ENCODE measurements at regions not wholly inside any gene's neighbourhood (a gene's known extent, or its start where the extent isn't known, plus 50 kb on each side); places are given as distances from the start of the nearest gene placed in this dataset.

- H3K4ac ChIP-seq (replicated peaks; ENCODE audit: insufficient read length, low read depth, low read length), result no peak overlapping the region
- CTCF ChIA-PET (ENCODE audit: partially characterized antibody), result no interaction called here
- no peaks in the 10 kb centered on the region; a peak in 1 of 4 replicates for H3K79me2 ChIP-seq (ENCODE audit: control insufficient read depth in 1 of 2, insufficient read depth in 2 of 2, low read length in 2 of 2)
- H4K5ac ChIP-seq (ENCODE audit: insufficient read length, low read depth, low read length), result no peak overlapping the region
- H3K27ac ChIP-seq (ENCODE audit: low read depth, low read length), result no peak overlapping the region
- no peak overlapping the region for H2BK15ac ChIP-seq (ENCODE audit: low read length)
- H3K4me2 ChIP-seq (ENCODE audit: insufficient read depth in 1 of 2, low read depth in 2 of 2, low read length in 2 of 2), result no peak overlapping the region
- no peak for FAIRE-seq
- H3K27me3 ChIP-seq (replicated peaks in 1 of 4; ENCODE audit: control insufficient read depth in 3 of 4, extremely low read depth in 1 of 4, insufficient read depth in 3 of 4, low read length in 3 of 4), result no peaks in the 10 kb centered on the region
- no peak overlapping the region; the same call in 1 of the 2 replicates for H2BK12ac ChIP-seq (ENCODE audit: low read depth, low read length)
- no peak overlapping the region for H3K23ac ChIP-seq (ENCODE audit: insufficient read length)
- H4K91ac ChIP-seq (replicated peaks; ENCODE audit: insufficient read length, low read length), result no peak overlapping the region
- no peak overlapping the region for H2BK20ac ChIP-seq (ENCODE audit: low read length)
- 87% methylated on average over 8 of the region's 8 CpGs; no CpG with 5 or more reads in 1 of the 2 experiments for whole genome bisulfite sequencing, 2 experiments (ENCODE audit: extremely low coverage in 1 of 2, insufficient coverage in 1 of 2, insufficient read length in 1 of 2, insufficient replicate concordance in 2 of 2, low coverage in 1 of 2, low lambda C conversion rate in 2 of 2, missing lambda C conversion rate in 1 of 2)
- no peaks in the 10 kb centered on the region for H3K36me3 ChIP-seq (ENCODE audit: control insufficient read depth in 2 of 4, insufficient read depth in 4 of 4, low read length in 3 of 4)
- no peak overlapping the region for H3K14ac ChIP-seq (ENCODE audit: insufficient read length)
- H2BK5ac ChIP-seq (ENCODE audit: low read depth, low read length), result no peak overlapping the region
- no peak overlapping the region for H3K18ac ChIP-seq (ENCODE audit: extremely low read depth, low read length)
- no peak overlapping the region for H2AFZ ChIP-seq (ENCODE audit: low read length)
- no peaks in the 10 kb centered on the region for H4K20me1 ChIP-seq (replicated peaks in 1 of 2; ENCODE audit: control insufficient read depth in 1 of 2, insufficient read depth in 2 of 2, low read length in 2 of 2)
- no peak for DNase-seq (ENCODE audit: low read depth in 1 of 2, low spot score in 2 of 2)
- H3K56ac ChIP-seq (replicated peaks; ENCODE audit: insufficient read length, low read depth, low read length), result no peak overlapping the region
- H3K79me1 ChIP-seq (ENCODE audit: low read depth, low read length), result no peaks in the 10 kb centered on the region
- no peaks in the 10 kb centered on the region for H3K23me2 ChIP-seq (ENCODE audit: low read depth, low read length)
- H2BK120ac ChIP-seq (replicated peaks; ENCODE audit: low read depth, low read length), result no peak overlapping the region
- no peak overlapping the region for H2AK5ac ChIP-seq (ENCODE audit: low read depth, low read length)
- no peak overlapping the region for H3K4me3 ChIP-seq (ENCODE audit: extremely low read depth in 1 of 4, insufficient read depth in 2 of 4, low read depth in 3 of 4, low read length in 4 of 4)
- no peaks in the 10 kb centered on the region; a peak in 1 of 7 replicates for H3K4me1 ChIP-seq (replicated peaks in 1 of 4; ENCODE audit: control insufficient read depth in 3 of 4, insufficient read depth in 4 of 4, low read length in 3 of 4)
- no peaks in the 10 kb centered on the region for H3K9me3 ChIP-seq (ENCODE audit: insufficient read depth in 2 of 2, low read depth in 1 of 2, low read length in 1 of 2)
- POLR2A ChIA-PET (ENCODE audit: partially characterized antibody), result interaction anchor here (0.6 kb wide), 1 partner anchor 1274 kb away, joined by 3 read pairs; no protein-coding TSS in a partner anchor
- no peak overlapping the region for H3K9ac ChIP-seq (replicated peaks in 1 of 4; ENCODE audit: extremely low read depth in 1 of 4, low read depth in 3 of 4, low read length in 3 of 4)
- H4K8ac ChIP-seq (ENCODE audit: extremely low read depth, insufficient read depth, low read length), result peak overlapping the region; percentile 45
- TF ChIP-seq HDAC2 (IDR thresholded peaks at IDR 0.05; ENCODE audit: borderline replicate concordance in 1 of 2, low read depth in 2 of 2, low read length in 2 of 2) (no peak), SAP30 (IDR thresholded peaks at IDR 0.05; ENCODE audit: insufficient read depth, insufficient replicate concordance, low read length) (no peak), CREB1 (IDR thresholded peaks at IDR 0.05) (no peak), SUZ12 (IDR thresholded peaks at IDR 0.05; ENCODE audit: low read length) (no peak), JUND (IDR thresholded peaks at IDR 0.05; ENCODE audit: low read length) (no peak), KDM1A (IDR thresholded peaks at IDR 0.05; ENCODE audit: borderline replicate concordance, low read length) (no peak), TEAD4 (IDR thresholded peaks at IDR 0.05; ENCODE audit: low read depth, low read length) (no peak), SRF (IDR thresholded peaks at IDR 0.05; ENCODE audit: low read depth, low read length) (no peak), POLR2AphosphoS5 (IDR thresholded peaks at IDR 0.05; ENCODE audit: low read depth, low read length) (no peak), TAF7 (optimal IDR thresholded peaks at IDR 0.05; ENCODE audit: borderline replicate concordance, low read depth, low read length) (no peak), ATF3 (IDR thresholded peaks at IDR 0.05; ENCODE audit: insufficient read depth, low read depth, low read length) (no peak), EZH2 (IDR thresholded peaks at IDR 0.05; ENCODE audit: low read depth, low read length, severe bottlenecking) (no peak), MAX (IDR thresholded peaks at IDR 0.05) (no peak), KDM4A (IDR thresholded peaks at IDR 0.05; ENCODE audit: low read depth, low read length, severe bottlenecking) (no peak)
Observed at GRCh38 chr12:123096182-123096581, 54.7 kb downstream of the PITPNM2 start.
